RWPE2 (cell line): ENCODE measurements at regions not wholly inside any gene's neighbourhood (a gene's known extent, or its start where the extent isn't known, plus 50 kb on each side); places are given as distances from the start of the nearest gene placed in this dataset.

Experiments used
- ATAC-seq: fragments of 200-7000 bp; cut with Tn5 transposase; 3 replicates; pipeline ENCODE4 v1.9.1; 2021; ENCODE audit warnings: low read depth
- DNase-seq: peaks from one replicate; pipeline ENCODE4 v3.0.0-alpha.2; 2020; ENCODE audit warnings: low spot score
- H3K27ac ChIP-seq: fragments of 450-650 bp; 2 replicates; pipeline ENCODE4 v1.5.1; 2017; ENCODE audit warnings: mild to moderate bottlenecking; ENCODE audit not compliant: poor library complexity, severe bottlenecking
- H3K27me3 ChIP-seq: fragments of 250-450 bp; sonication (Bioruptor Pico); 2 replicates; pipeline ENCODE4 v1.5.1; 2021; ENCODE audit warnings: mild to moderate bottlenecking, moderate library complexity; ENCODE audit not compliant: insufficient read depth, poor library complexity, severe bottlenecking
- H3K36me3 ChIP-seq: fragments of 250-450 bp; sonication (Bioruptor Pico); 2 replicates; pipeline ENCODE4 v1.5.1; 2020; ENCODE audit warnings: low read depth, mild to moderate bottlenecking, moderate library complexity
- H3K4me1 ChIP-seq: fragments of 250-450 bp; sonication (Bioruptor Pico); 2 replicates; pipeline ENCODE4 v1.5.1; 2021; ENCODE audit warnings: mild to moderate bottlenecking, moderate library complexity; ENCODE audit not compliant: insufficient read depth, poor library complexity, severe bottlenecking
- H3K4me3 ChIP-seq: fragments of 250-450 bp; sonication (Bioruptor Pico); 2 replicates; pipeline ENCODE4 v1.5.1; 2021; ENCODE audit warnings: mild to moderate bottlenecking, moderate library complexity; ENCODE audit not compliant: severe bottlenecking
- H3K9me3 ChIP-seq: fragments of 250-450 bp; sonication (Bioruptor Pico); 2 replicates; pipeline ENCODE4 v1.5.1; 2021; ENCODE audit warnings: mild to moderate bottlenecking, moderate library complexity; ENCODE audit not compliant: severe bottlenecking
- CTCF ChIP-seq: fragments of 450-650 bp; IDR thresholded peaks from one replicate; pipeline ENCODE4 v1.5.1; 2017; ENCODE audit warnings: mild to moderate bottlenecking, moderate library complexity; ENCODE audit not compliant: poor library complexity, severe bottlenecking

GRCh38 chr12:114291389-114292060 is 114.4 kb downstream of the TBX5 start:
- no peak overlapping the region for H3K4me3 ChIP-seq
- peaks cover 9% of the 10 kb centered on the region for H3K27me3 ChIP-seq
- H3K9me3 ChIP-seq = no peaks in the 10 kb centered on the region
- H3K27ac ChIP-seq = no peak overlapping the region
- no peak for TF ChIP-seq CTCF
- no peaks in the 10 kb centered on the region for H3K4me1 ChIP-seq
- no peak for ATAC-seq
- H3K36me3 ChIP-seq = no peaks in the 10 kb centered on the region
- DNase-seq = no peak

GRCh38 chr12:114287821-114288525 is 118.0 kb downstream of the TBX5 start:
- no peaks in the 10 kb centered on the region for H3K36me3 ChIP-seq
- peaks cover 12% of the 10 kb centered on the region for H3K27me3 ChIP-seq
- DNase-seq (no peak), ATAC-seq (no peak)
- no peak overlapping the region for H3K4me3 ChIP-seq
- TF ChIP-seq CTCF = no peak
- H3K27ac ChIP-seq = no peak overlapping the region
- H3K4me1 ChIP-seq = no peaks in the 10 kb centered on the region
- H3K9me3 ChIP-seq = no peaks in the 10 kb centered on the region

- H3K9me3 ChIP-seq = no peaks in the 10 kb centered on the region
- H3K27me3 ChIP-seq = peaks cover 12% of the 10 kb centered on the region
- H3K27ac ChIP-seq = no peak overlapping the region
- TF ChIP-seq CTCF = no peak
- H3K4me3 ChIP-seq = no peak overlapping the region
- H3K36me3 ChIP-seq = no peaks in the 10 kb centered on the region
- DNase-seq = no peak
- H3K4me1 ChIP-seq = no peaks in the 10 kb centered on the region
- ATAC-seq = no peak
Observed at GRCh38 chr12:114286145-114286544, 119.8 kb downstream of the TBX5 start.

- no peaks in the 10 kb centered on the region for H3K4me1 ChIP-seq
- TF ChIP-seq CTCF = no peak
- H3K4me3 ChIP-seq = no peak overlapping the region
- H3K36me3 ChIP-seq = no peaks in the 10 kb centered on the region
- no peak for DNase-seq
- H3K27me3 ChIP-seq = peaks cover 12% of the 10 kb centered on the region
- no peaks in the 10 kb centered on the region for H3K9me3 ChIP-seq
- H3K27ac ChIP-seq = no peak overlapping the region
- no peak for ATAC-seq
Observed at GRCh38 chr12:114285554-114285953, 120.4 kb downstream of the TBX5 start.

GRCh38 chr12:114284041-114284440 is 121.9 kb downstream of the TBX5 start:
- H3K4me1 ChIP-seq = no peaks in the 10 kb centered on the region
- ATAC-seq (no peak), DNase-seq (no peak)
- H3K4me3 ChIP-seq = no peak overlapping the region
- no peak for TF ChIP-seq CTCF
- H3K27me3 ChIP-seq = peaks cover 12% of the 10 kb centered on the region
- H3K27ac ChIP-seq = no peak overlapping the region
- no peaks in the 10 kb centered on the region for H3K36me3 ChIP-seq
- no peaks in the 10 kb centered on the region for H3K9me3 ChIP-seq
